Mesendoderm (in vitro differentiated cells): ENCODE measurements at regions not wholly inside any gene's neighbourhood (a gene's known extent, or its start where the extent isn't known, plus 50 kb on each side); places are given as distances from the start of the nearest gene placed in this dataset.

ENCODE experiments used
- DNase-seq: peaks from one replicate; pipeline ENCODE4 v3.0.0; 2013
- H2AK5ac ChIP-seq: 2 replicates; pipeline ENCODE4 v1.6.1; 2013; ENCODE audit warnings: low read length, inconsistent platforms
- H2BK120ac ChIP-seq: 2 replicates; pipeline ENCODE4 v1.6.1; 2013; ENCODE audit warnings: low read depth, mild to moderate bottlenecking, low read length, moderate library complexity, mixed read lengths
- H2BK15ac ChIP-seq: replicated peaks from 2 replicates; pipeline ENCODE4 v1.6.1; 2013; ENCODE audit warnings: low read depth, mild to moderate bottlenecking, moderate library complexity
- H2BK5ac ChIP-seq: 2 replicates; pipeline ENCODE4 v1.6.1; 2013; ENCODE audit warnings: low read length, inconsistent platforms
- H3K18ac ChIP-seq: 2 replicates; pipeline ENCODE4 v1.6.1; 2013; ENCODE audit warnings: mild to moderate bottlenecking, low read length, mixed read lengths
- H3K23ac ChIP-seq: one replicate; pipeline ENCODE4 v1.6.1; 2013; ENCODE audit warnings: low read length
- H3K27ac ChIP-seq: 2 replicates; pipeline ENCODE4 v1.5.1; 2013; ENCODE audit warnings: low read depth, mild to moderate bottlenecking, inconsistent platforms, low read length, moderate library complexity
- H3K27me3 ChIP-seq: 2 replicates; pipeline ENCODE4 v1.6.1; 2013; ENCODE audit warnings: low read length, control low read depth, mild to moderate bottlenecking, inconsistent platforms; ENCODE audit not compliant: insufficient read depth, poor library complexity
- H3K36me3 ChIP-seq: 2 replicates; pipeline ENCODE4 v1.6.1; 2013; ENCODE audit warnings: low read length, inconsistent platforms; ENCODE audit not compliant: control insufficient read depth, insufficient read depth
- H3K4ac ChIP-seq: one replicate; pipeline ENCODE4 v1.6.1; 2013; ENCODE audit warnings: low read depth, mild to moderate bottlenecking, low read length, moderate library complexity
- H3K4me1 ChIP-seq: 2 replicates; pipeline ENCODE4 v1.6.1; 2013; ENCODE audit warnings: low read depth, low read length, inconsistent platforms; ENCODE audit not compliant: control insufficient read depth
- H3K4me2 ChIP-seq: 2 replicates; pipeline ENCODE4 v1.6.1; 2013; ENCODE audit warnings: low read length
- H3K4me3 ChIP-seq: 2 replicates; pipeline ENCODE4 v1.5.1; 2013; ENCODE audit warnings: mild to moderate bottlenecking, low read length
- H3K56ac ChIP-seq: one replicate; pipeline ENCODE4 v1.6.1; 2013; ENCODE audit warnings: low read length
- H3K79me1 ChIP-seq: 2 replicates; pipeline ENCODE4 v1.6.1; 2013; ENCODE audit warnings: low read length, inconsistent platforms
- H3K79me2 ChIP-seq: 2 replicates; pipeline ENCODE4 v1.6.1; 2013; ENCODE audit warnings: mild to moderate bottlenecking, low read length; ENCODE audit not compliant: control insufficient read depth, insufficient read depth
- H3K9ac ChIP-seq: 2 replicates; pipeline ENCODE4 v1.6.1; 2013; ENCODE audit warnings: low read length, inconsistent platforms
- H4K5ac ChIP-seq: one replicate; pipeline ENCODE4 v1.6.1; 2013; ENCODE audit warnings: low read length
- H4K8ac ChIP-seq: one replicate; pipeline ENCODE4 v1.6.1; 2013; ENCODE audit warnings: low read depth, mild to moderate bottlenecking, control low read depth, low read length, moderate library complexity
- WGBS: extraction: QIAGEN DNeasy Blood & Tissue Kit; methylation state at CpG from one replicate; pipeline ENCODE4 v1.1.7; 2013; ENCODE audit warnings: low lambda C conversion rate, missing lambda C conversion rate; ENCODE audit not compliant: insufficient coverage; ENCODE audit errors: extremely low coverage; 5-methylcytosine and 5-hydroxymethylcytosine counted together

GRCh38 chr10:2401459-2401858 lies 664.1 kb upstream of the ADARB2 start:
- H2AK5ac ChIP-seq, result no peak overlapping the region
- H3K23ac ChIP-seq, result no peak overlapping the region
- no peaks in the 10 kb centered on the region for H3K79me1 ChIP-seq
- H3K27me3 ChIP-seq, result no peaks in the 10 kb centered on the region
- H3K4me1 ChIP-seq, result no peaks in the 10 kb centered on the region
- H2BK15ac ChIP-seq, result no peak overlapping the region
- no peak overlapping the region for H4K5ac ChIP-seq
- no peak overlapping the region for H3K27ac ChIP-seq
- H3K36me3 ChIP-seq, result no peaks in the 10 kb centered on the region
- no peak overlapping the region for H2BK5ac ChIP-seq
- no peak overlapping the region for H3K4me2 ChIP-seq
- no CpG with 5 or more reads among the region's 7 CpGs for whole genome bisulfite sequencing
- H3K18ac ChIP-seq, result no peak overlapping the region
- no peaks in the 10 kb centered on the region for H3K79me2 ChIP-seq
- H3K56ac ChIP-seq, result no peak overlapping the region
- H4K8ac ChIP-seq, result no peak overlapping the region
- no peak for DNase-seq
- no peak overlapping the region for H3K4me3 ChIP-seq
- no peak overlapping the region for H2BK120ac ChIP-seq
- no peak overlapping the region for H3K4ac ChIP-seq
- no peak overlapping the region for H3K9ac ChIP-seq

GRCh38 chr10:2399482-2399881 lies 662.2 kb upstream of the ADARB2 start:
- Histone ChIP-seq H3K79me2 (no peaks in the 10 kb centered on the region), H3K4me3 (no peak overlapping the region), H3K79me1 (no peaks in the 10 kb centered on the region), H3K27ac (no peak overlapping the region), H4K5ac (no peak overlapping the region), H2BK120ac (no peak overlapping the region), H3K56ac (no peak overlapping the region), H3K4me2 (no peak overlapping the region), H3K4me1 (no peaks in the 10 kb centered on the region), H3K9ac (no peak overlapping the region), H3K36me3 (no peaks in the 10 kb centered on the region), H3K18ac (no peak overlapping the region), H2BK5ac (no peak overlapping the region), H3K27me3 (no peaks in the 10 kb centered on the region), H2BK15ac (no peak overlapping the region), H3K23ac (no peak overlapping the region), H2AK5ac (no peak overlapping the region), H3K4ac (no peak overlapping the region), H4K8ac (no peak overlapping the region)
- no CpG with 5 or more reads among the region's 4 CpGs for WGBS
- no peak for DNase-seq

- Histone ChIP-seq H3K79me2 (no peaks in the 10 kb centered on the region), H3K4me3 (no peak overlapping the region), H2BK15ac (no peak overlapping the region), H3K79me1 (no peaks in the 10 kb centered on the region), H4K8ac (no peak overlapping the region), H3K56ac (no peak overlapping the region), H3K9ac (no peak overlapping the region), H3K27ac (no peak overlapping the region), H4K5ac (no peak overlapping the region), H3K23ac (no peak overlapping the region), H3K27me3 (no peaks in the 10 kb centered on the region), H2BK5ac (no peak overlapping the region), H2AK5ac (no peak overlapping the region), H3K4ac (no peak overlapping the region), H3K36me3 (no peaks in the 10 kb centered on the region), H2BK120ac (no peak overlapping the region), H3K4me2 (no peak overlapping the region), H3K18ac (no peak overlapping the region), H3K4me1 (no peaks in the 10 kb centered on the region)
- DNase-seq, result no peak
- WGBS, result no CpG with 5 or more reads among the region's 6 CpGs
Observed at GRCh38 chr10:2392145-2392812, 655.0 kb upstream of the ADARB2 start.

- no peak overlapping the region for H4K8ac ChIP-seq
- no peak for DNase-seq
- no peaks in the 10 kb centered on the region for H3K79me1 ChIP-seq
- H2BK5ac ChIP-seq, result no peak overlapping the region
- no peak overlapping the region for H2BK120ac ChIP-seq
- no peak overlapping the region for H3K4me3 ChIP-seq
- H3K27ac ChIP-seq, result no peak overlapping the region
- no peak overlapping the region for H3K23ac ChIP-seq
- H2AK5ac ChIP-seq, result no peak overlapping the region
- H3K4ac ChIP-seq, result no peak overlapping the region
- no peak overlapping the region for H2BK15ac ChIP-seq
- no peak overlapping the region for H3K56ac ChIP-seq
- H3K18ac ChIP-seq, result no peak overlapping the region
- no peaks in the 10 kb centered on the region for H3K4me1 ChIP-seq
- no peaks in the 10 kb centered on the region for H3K36me3 ChIP-seq
- H3K79me2 ChIP-seq, result no peaks in the 10 kb centered on the region
- no CpG with 5 or more reads among the region's 3 CpGs for WGBS
- no peaks in the 10 kb centered on the region for H3K27me3 ChIP-seq
- no peak overlapping the region for H3K9ac ChIP-seq
- H4K5ac ChIP-seq, result no peak overlapping the region
- H3K4me2 ChIP-seq, result no peak overlapping the region
Observed at GRCh38 chr10:2387672-2388071, 650.3 kb upstream of the ADARB2 start.

GRCh38 chr10:2387261-2387660 lies 649.9 kb upstream of the ADARB2 start:
- Histone ChIP-seq H3K9ac (no peak overlapping the region), H2BK15ac (no peak overlapping the region), H2BK120ac (no peak overlapping the region), H3K4ac (no peak overlapping the region), H3K79me2 (no peaks in the 10 kb centered on the region), H3K56ac (no peak overlapping the region), H2AK5ac (no peak overlapping the region), H3K36me3 (no peaks in the 10 kb centered on the region), H4K5ac (no peak overlapping the region), H3K4me1 (no peaks in the 10 kb centered on the region), H3K4me2 (no peak overlapping the region), H3K79me1 (no peaks in the 10 kb centered on the region), H3K4me3 (no peak overlapping the region), H3K18ac (no peak overlapping the region), H3K27me3 (no peaks in the 10 kb centered on the region), H4K8ac (no peak overlapping the region), H3K23ac (no peak overlapping the region), H3K27ac (no peak overlapping the region), H2BK5ac (no peak overlapping the region)
- no peak for DNase-seq
- no CpG with 5 or more reads among the region's 8 CpGs for WGBS

GRCh38 chr10:2380218-2380617 lies 642.9 kb upstream of the ADARB2 start:
- no peak overlapping the region for H3K27ac ChIP-seq
- DNase-seq, result no peak
- H4K5ac ChIP-seq, result no peak overlapping the region
- H2BK120ac ChIP-seq, result no peak overlapping the region
- no peak overlapping the region for H3K18ac ChIP-seq
- no peak overlapping the region for H3K4me2 ChIP-seq
- no peaks in the 10 kb centered on the region for H3K27me3 ChIP-seq
- H3K79me2 ChIP-seq, result no peaks in the 10 kb centered on the region
- no peaks in the 10 kb centered on the region for H3K79me1 ChIP-seq
- H3K9ac ChIP-seq, result no peak overlapping the region
- no CpG with 5 or more reads among the region's 8 CpGs for WGBS
- H4K8ac ChIP-seq, result no peak overlapping the region
- H3K56ac ChIP-seq, result no peak overlapping the region
- no peak overlapping the region for H3K4ac ChIP-seq
- no peak overlapping the region for H2AK5ac ChIP-seq
- no peak overlapping the region for H3K23ac ChIP-seq
- H2BK5ac ChIP-seq, result no peak overlapping the region
- H3K4me1 ChIP-seq, result no peaks in the 10 kb centered on the region
- H3K4me3 ChIP-seq, result no peak overlapping the region
- no peak overlapping the region for H2BK15ac ChIP-seq
- H3K36me3 ChIP-seq, result no peaks in the 10 kb centered on the region
